CD4-positive, alpha-beta T cell treated with Interleukin-12 subunit alpha and Interleukin-12 subunit beta, for 1 hour (primary cell): ENCODE measurements at regions not wholly inside any gene's neighbourhood (a gene's known extent, or its start where the extent isn't known, plus 50 kb on each side); places are given as distances from the start of the nearest gene placed in this dataset.

Experiments
- DNase-seq: peaks from one replicate; pipeline ENCODE4 v3.0.0-alpha.2; 2020

DNA sequence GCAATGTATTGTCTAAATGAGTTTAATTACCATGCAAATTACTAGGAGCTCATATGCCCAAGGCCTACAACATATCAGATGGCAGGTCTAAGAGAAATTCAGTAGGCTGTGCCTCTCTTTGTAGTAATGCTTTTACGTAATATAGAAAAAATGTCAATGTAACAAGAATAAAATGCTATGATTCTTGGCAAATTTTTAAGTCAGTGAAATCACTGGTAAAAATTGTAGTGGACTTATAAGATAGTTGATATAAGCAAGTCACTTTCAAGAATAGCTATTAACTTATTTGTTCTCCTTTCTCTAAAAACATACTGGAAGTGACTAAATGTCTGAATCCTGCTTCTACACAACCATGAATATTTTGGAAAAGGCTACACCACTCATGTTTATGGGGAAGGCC, 707.8 kb downstream of the TUSC7 start:
- DNase-seq, result no peak

DNA sequence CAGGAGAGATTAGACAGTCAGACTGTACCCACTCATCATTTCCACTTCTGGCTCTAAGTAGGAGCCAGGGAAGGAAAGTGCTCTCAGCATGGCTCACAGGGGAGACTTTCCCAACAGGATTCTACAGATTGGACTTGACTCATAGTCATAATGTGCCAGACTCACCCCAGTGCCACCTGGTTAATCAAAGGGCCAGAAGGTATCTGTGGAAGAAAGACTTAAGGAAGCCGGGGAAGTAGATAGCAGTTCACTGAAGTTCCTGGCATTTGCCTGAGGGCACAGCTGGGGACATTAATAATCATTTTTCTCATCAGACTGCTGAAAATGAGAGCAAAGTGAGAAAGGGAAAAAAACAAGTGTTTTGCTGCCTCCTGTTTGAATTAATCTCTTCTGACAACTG, 717.5 kb downstream of the TUSC7 start:
- DNase-seq, result no peak

DNA sequence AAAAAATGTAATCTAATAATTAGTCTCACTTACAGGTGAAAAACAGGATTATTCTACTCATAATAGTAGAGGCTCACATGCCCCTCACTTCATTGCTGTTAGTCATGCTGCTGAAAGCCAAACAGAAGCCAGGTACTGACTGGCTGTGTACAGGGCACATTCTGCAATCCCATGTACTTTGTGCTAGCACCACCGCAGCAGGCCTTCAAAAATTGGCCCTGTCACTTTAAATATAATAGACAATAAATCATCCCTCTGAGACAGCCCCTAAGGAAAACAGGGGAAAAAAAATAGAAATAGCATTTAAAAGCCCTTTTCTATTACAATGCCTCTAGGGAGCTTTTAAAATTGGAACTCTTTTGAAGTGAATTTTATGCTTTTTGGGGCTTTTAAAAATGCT, 723.8 kb downstream of the TUSC7 start:
- no peak for DNase-seq

DNA sequence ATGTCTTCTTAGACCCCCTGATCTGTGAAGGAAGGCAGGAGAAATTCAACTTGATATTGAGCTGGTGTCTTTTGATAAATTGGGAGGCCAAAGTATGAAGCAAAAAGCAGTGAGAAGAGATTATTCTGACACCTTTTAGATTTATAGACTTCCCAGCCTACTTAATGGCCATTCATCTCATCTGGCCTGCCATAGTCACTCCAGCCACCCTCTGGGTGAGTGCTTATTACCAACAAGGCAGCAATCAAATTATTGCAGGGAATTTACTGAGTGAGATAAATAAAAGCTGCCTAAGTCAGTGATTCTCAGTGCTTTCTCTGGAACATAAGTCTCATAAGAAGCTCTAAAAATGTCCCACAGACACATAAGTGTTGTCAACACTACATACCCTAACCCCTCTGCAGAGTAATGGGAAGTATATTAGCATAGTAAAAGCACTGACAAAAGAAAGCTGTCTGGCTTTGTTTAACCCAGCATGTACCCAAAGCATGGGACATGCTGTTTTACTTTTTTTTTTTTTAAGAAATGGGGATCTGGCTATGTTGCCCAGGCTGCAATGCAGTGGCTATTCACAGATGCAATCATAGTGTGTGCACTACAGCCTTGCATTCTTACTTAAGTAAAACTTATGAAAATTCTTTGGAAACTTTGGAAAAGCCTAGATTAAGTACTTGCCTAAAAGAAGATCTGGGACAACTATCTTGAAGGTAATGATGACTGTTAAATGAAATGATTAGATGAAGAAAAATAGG, 725.3 kb downstream of the TUSC7 start:
- DNase-seq, result no peak

GRCh38 chr3:117435506-117435905, 725.9 kb downstream of the TUSC7 start:
- no peak for DNase-seq

DNA sequence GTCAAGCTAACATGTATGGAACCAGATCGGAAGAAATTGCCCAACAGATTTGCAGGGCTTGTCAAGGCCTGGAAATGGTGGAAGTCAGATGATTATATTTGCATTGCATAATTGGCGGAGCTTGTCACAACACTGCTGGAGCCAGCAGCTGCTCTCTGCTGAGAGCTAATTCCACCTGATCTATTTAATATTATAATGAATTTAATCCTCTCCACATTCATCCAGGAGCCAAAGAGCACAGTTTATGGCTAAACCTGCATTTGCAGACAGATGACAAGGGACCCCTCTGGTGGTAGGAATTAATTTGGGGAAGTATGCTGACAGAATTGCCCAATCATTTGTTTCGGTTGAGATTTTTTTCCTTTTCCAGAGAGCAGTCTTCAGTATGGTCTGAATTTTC, 730.2 kb downstream of the TUSC7 start:
- no peak for DNase-seq

- no peak for DNase-seq
These were observed 732.3 kb downstream of the TUSC7 start for GRCh38 chr3:117441851-117442250.

DNA sequence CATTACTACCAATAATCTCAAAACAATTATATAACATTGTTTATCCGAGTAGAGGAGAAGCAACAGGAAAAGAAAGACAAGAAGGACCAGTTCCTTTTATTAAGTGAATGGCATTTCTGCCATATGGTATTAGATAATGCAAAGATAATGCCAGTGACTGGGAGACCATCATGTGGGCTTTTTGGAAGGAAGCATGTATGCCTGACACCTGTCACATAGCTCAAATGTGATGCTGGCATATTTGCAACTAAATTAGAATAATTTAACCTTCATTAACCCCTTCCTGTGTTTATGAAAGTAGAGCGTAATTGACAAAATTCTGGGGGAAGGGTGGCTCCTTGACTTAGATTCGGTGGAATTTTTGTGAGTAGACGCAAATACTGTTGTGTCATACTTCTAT, 733.0 kb downstream of the TUSC7 start:
- no peak for DNase-seq

GRCh38 chr3:117443014-117443413, 733.4 kb downstream of the TUSC7 start:
- DNase-seq, result no peak

- DNase-seq, result no peak
These were observed 734.6 kb downstream of the TUSC7 start for GRCh38 chr3:117444175-117444574.

DNA sequence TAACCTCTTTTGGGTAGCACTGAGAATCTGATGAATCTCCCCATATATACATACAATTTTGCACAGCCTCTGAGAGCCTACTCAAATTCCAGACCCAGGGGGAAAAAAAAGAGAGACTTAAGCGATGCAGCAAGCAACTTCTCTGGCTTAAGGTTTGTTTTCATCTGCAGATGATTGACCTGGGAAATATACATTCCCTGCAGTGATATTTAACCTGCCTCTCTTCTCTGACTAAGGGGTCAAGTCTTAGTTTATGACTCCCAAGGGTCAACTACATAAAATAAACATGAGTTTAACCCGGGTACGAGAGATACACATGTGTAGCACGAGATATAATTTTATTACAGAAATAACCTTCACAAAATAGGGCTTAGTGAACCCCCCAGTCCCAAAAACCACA, 737.8 kb downstream of the TUSC7 start:
- DNase-seq, result no peak

- no peak for DNase-seq
These were observed 740.4 kb downstream of the TUSC7 start for GRCh38 chr3:117450026-117450425.

DNA sequence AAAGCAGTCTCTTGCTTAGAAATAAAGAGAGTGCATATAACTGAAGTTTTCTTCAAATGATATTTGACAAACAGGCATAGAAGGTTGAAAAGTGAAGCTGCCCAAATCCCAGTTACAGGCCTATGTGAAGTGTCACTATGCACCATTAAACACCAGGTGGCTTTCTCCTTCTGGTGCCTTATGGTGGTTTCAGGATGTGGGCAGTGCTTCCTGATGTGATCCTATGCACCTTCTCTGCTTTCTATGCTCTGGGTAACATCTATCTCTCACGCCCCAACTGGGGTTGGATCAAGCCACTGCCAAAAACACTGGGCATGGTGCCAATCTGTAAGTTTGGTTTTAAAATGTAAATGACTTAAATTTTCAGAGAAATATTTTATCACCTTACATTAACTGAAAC, 744.7 kb downstream of the TUSC7 start:
- no peak for DNase-seq

DNA sequence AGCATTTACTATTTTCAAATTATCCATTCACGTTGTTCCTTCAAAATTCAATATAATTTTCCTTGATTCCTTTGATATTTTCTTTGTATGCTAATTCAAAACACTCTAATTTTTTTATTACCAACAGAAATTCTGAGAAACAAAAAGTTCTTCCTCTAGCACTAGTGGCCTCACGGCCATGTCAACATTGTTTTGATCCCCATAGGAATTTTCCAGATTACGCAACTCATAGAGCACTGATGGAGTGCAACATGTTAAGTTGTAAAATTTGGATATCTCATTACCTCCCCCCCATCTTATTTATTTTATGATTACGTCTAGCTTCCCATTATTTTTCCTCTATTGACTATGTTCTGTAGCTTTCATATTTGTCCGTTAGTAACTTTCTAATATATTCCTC, 745.3 kb downstream of the TUSC7 start:
- no peak for DNase-seq

DNA sequence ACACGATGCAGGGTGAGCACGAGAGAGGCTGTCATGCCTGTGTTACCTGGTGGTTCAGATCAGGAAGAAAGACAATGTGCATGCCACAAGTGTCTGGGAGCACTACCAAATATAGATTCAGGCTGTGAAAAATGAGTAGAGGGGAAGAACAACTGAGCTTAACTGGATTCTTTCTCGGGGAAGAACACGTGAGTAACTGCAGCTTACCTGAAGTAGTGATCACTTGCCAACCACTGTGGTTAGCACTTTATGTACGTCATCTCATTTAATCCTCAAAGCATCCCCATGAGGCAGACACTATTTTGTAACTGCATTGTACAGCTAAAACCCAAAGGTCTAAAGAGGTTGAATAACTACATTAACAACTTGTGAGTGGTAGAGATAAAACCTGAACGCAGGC, 746.2 kb downstream of the TUSC7 start:
- no peak for DNase-seq

DNA sequence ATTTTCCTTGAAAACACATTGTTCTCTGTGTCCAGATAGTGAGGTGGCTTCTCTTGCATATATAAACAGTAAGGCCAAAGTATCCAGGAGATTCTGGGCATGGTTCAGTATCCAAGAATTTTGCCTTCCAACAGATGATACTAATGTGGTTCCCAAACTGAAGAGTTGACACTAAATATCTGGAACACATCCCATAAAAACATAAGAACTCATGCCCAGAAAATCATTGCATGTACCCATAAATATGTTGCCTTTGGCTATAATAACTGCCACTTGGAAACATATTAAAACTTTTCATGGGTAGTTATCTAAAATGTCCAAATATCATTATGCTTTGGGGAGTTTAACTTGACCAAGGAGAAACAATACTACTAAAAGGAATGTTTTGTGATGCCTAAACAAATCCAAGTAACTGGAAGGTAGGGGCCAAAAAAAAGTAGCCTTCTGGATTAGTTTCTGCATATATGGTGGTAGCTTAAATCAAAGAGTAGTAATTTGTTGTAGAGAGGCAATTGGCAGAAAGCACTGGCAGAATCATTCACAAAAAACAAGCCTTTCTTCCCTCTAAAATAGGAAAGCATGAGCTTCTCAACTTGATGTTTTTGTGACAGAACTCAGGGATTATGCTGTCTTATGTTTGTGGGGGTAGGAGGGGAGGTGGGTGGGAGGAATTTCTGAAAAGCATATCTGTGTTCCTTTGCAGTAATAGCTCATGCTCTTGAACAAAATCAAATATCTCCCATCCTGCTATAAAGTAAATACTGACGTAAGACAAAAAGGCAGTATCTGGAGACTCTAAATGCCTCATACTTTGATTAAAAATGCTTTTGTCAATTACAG, 753.9 kb downstream of the TUSC7 start:
- no peak for DNase-seq

- no peak for DNase-seq
These were observed 762.3 kb downstream of the TUSC7 start for GRCh38 chr3:117471831-117472230.

GRCh38 chr3:117473981-117474538, 764.5 kb downstream of the TUSC7 start:
- no peak for DNase-seq

- no peak for DNase-seq
These were observed 767.0 kb downstream of the TUSC7 start for GRCh38 chr3:117476572-117476971.

GRCh38 chr3:117477214-117477755, 767.7 kb downstream of the TUSC7 start:
- DNase-seq, result no peak

GRCh38 chr3:117479095-117479494, 769.5 kb downstream of the TUSC7 start:
- DNase-seq, result no peak

DNA sequence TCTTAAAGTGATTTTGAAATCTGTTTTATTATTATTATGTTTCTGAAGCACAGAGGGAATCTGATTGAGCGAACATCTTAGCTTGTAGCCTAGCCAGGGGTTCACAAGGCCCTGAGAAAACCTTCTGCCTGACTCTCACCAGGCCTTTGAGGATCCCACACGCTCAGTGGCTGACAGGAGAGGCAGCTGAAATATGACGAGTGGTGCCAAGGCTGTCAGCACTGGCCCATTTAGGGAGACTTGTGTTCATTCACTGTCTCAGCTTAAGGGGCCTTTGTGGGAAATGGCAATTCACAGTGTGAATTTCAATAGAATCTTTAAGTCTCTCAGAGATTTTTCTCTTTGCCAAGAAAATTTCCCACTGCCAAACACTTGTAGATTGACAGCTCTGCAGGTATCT, 770.9 kb downstream of the TUSC7 start:
- DNase-seq, result no peak

GRCh38 chr3:117480972-117481371, 771.4 kb downstream of the TUSC7 start:
- DNase-seq, result no peak

DNA sequence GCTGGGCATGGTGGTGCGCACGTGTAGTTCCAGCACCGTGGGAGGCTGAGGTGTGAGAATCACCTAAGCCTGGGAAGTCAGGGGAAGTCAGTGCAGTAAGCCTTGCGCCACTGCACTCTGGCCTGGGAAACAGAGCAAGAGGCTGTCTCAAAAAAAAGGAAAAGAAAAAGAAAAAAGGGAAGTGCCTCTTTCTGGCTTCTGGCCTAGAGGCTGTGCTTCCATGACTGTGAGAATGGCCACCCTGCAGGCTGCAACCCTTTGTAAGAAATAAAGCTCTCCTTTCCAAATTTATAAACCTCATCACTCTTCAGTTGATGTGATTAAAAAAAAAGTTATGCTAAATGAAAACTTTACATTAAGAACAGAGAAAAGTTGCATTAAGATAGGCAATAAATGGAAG, 774.3 kb downstream of the TUSC7 start:
- no peak for DNase-seq
